Head of caudate nucleus (tissue), 42 donors: ENCODE measurements at regions not wholly inside any gene's neighbourhood (a gene's known extent, or its start where the extent isn't known, plus 50 kb on each side); places are given as distances from the start of the nearest gene placed in this dataset.
"Not testable (repeated sequence)": the region's sequence is repeated elsewhere in the genome, so short reads cannot be mapped to it uniquely, and the experiment has no call there.

Experiments
- DNase-seq, 42 donors: peaks; one replicate each; pipeline versions ENCODE4 v3.0.0 to v3.0.0-alpha.2; 2020 to 2021; ENCODE audit warnings: mixed read lengths in 7 of 42
- intact Hi-C: fragments of 100-400 bp; cut with DNase I; formaldehyde crosslinking; loops from one replicate; pipeline ENCODE4 v1.15.0; 2022

GRCh38 chr6:145093226-145093625, 642.1 kb downstream of the EPM2A start:
- intact Hi-C loops: no loop called here

GRCh38 chr6:145096846-145097245, 638.5 kb downstream of the EPM2A start:
- DNase-seq: no peak
- intact Hi-C loops: no loop called here

More at GRCh38 chr6:145093226-145093625, 642.1 kb downstream of the EPM2A start:
- no peak for DNase-seq

GRCh38 chr6:145098127-145098526, 637.2 kb downstream of the EPM2A start:
- DNase-seq, intact Hi-C loops: not testable (repeated sequence)

GRCh38 chr6:145099713-145100112, 635.6 kb downstream of the EPM2A start:
- intact Hi-C loops: no loop called here
- DNase-seq: no peak

- intact Hi-C loops: no loop called here
- no peak for DNase-seq
Measured at GRCh38 chr6:145110109-145110508, 625.2 kb downstream of the EPM2A start.

GRCh38 chr6:145111407-145111806, 623.9 kb downstream of the EPM2A start:
- DNase-seq, intact Hi-C loops: not testable (repeated sequence)

GRCh38 chr6:145112711-145113148, 622.6 kb downstream of the EPM2A start:
- intact Hi-C loops: no loop called here
- no peak for DNase-seq

GRCh38 chr6:145115638-145116037, 619.7 kb downstream of the EPM2A start:
- DNase-seq: no peak
- intact Hi-C loops: no loop called here

- intact Hi-C loops: no loop called here
- no peak for DNase-seq
Measured at GRCh38 chr6:145116591-145117178, 618.6 kb downstream of the EPM2A start.

GRCh38 chr6:145118224-145118623, 617.1 kb downstream of the EPM2A start:
- DNase-seq: no peak
- intact Hi-C loops: no loop called here

GRCh38 chr6:145119081-145119480, 616.2 kb downstream of the EPM2A start:
- no peak for DNase-seq
- intact Hi-C loops: no loop called here

- intact Hi-C loops: no loop called here
- no peak for DNase-seq
Measured at GRCh38 chr6:145132709-145133108, 602.6 kb downstream of the EPM2A start.

- intact Hi-C loops: no loop called here
- DNase-seq: no peak
Measured at GRCh38 chr6:145135702-145136101, 599.6 kb downstream of the EPM2A start.

- no peak for DNase-seq
- intact Hi-C loops: no loop called here
Measured at GRCh38 chr6:145137425-145137824, 597.9 kb downstream of the EPM2A start.

- intact Hi-C loops: no loop called here
- no peak for DNase-seq
Measured at GRCh38 chr6:145138469-145139139, 596.7 kb downstream of the EPM2A start.

GRCh38 chr6:145139140-145139850, 596.0 kb downstream of the EPM2A start:
- peak in 3 of 42 donors; percentile 4 to 38 (median 7) for DNase-seq
- intact Hi-C loops: no loop called here

- intact Hi-C loops: no loop called here
- no peak for DNase-seq
Measured at GRCh38 chr6:145139895-145140294, 595.4 kb downstream of the EPM2A start.

GRCh38 chr6:145141572-145141971, 593.7 kb downstream of the EPM2A start:
- intact Hi-C loops: no loop called here
- no peak for DNase-seq

- DNase-seq: no peak
- intact Hi-C loops: no loop called here
Measured at GRCh38 chr6:145142958-145143357, 592.4 kb downstream of the EPM2A start.

GRCh38 chr6:145143379-145143778, 591.9 kb downstream of the EPM2A start:
- DNase-seq: no peak
- intact Hi-C loops: no loop called here
